Renal pelvis (tissue), 1 donor: ENCODE measurements at regions not wholly inside any gene's neighbourhood (a gene's known extent, or its start where the extent isn't known, plus 50 kb on each side); places are given as distances from the start of the nearest gene placed in this dataset.

Experiments
- DNase-seq: peaks from one replicate; pipeline ENCODE4 v3.0.0-alpha.2; 2013

GRCh38 chr18:39872651-39873050 is 2082.4 kb upstream of the PIK3C3 start:
- peak; percentile 46 for DNase-seq

- DNase-seq, result peak; percentile 36
These were observed 2083.1 kb upstream of the PIK3C3 start for GRCh38 chr18:39871961-39872360.

GRCh38 chr18:39870591-39870990 is 2084.4 kb upstream of the PIK3C3 start:
- no peak for DNase-seq

GRCh38 chr18:39863916-39864315 is 2091.1 kb upstream of the PIK3C3 start:
- DNase-seq, result no peak

- no peak for DNase-seq
These were observed 2092.7 kb upstream of the PIK3C3 start for GRCh38 chr18:39862341-39862740.

GRCh38 chr18:39854291-39854690 is 2100.7 kb upstream of the PIK3C3 start:
- no peak for DNase-seq

GRCh38 chr18:39846265-39846664 is 2108.8 kb upstream of the PIK3C3 start:
- DNase-seq, result peak; percentile 82

- no peak for DNase-seq
These were observed 2109.4 kb upstream of the PIK3C3 start for GRCh38 chr18:39845631-39846030.

GRCh38 chr18:39845106-39845505 is 2109.9 kb upstream of the PIK3C3 start:
- no peak for DNase-seq

GRCh38 chr18:39843546-39843945 is 2111.5 kb upstream of the PIK3C3 start:
- no peak for DNase-seq

- DNase-seq, result no peak
These were observed 2112.6 kb upstream of the PIK3C3 start for GRCh38 chr18:39842366-39842914.

- peak; percentile 80 for DNase-seq
These were observed 2113.3 kb upstream of the PIK3C3 start for GRCh38 chr18:39841482-39842365.

- DNase-seq, result no peak
These were observed 2114.1 kb upstream of the PIK3C3 start for GRCh38 chr18:39840856-39841481.

- DNase-seq, result no peak
These were observed 2114.6 kb upstream of the PIK3C3 start for GRCh38 chr18:39840406-39840805.

- DNase-seq, result no peak
These were observed 2115.3 kb upstream of the PIK3C3 start for GRCh38 chr18:39839782-39840181.

GRCh38 chr18:39838831-39839230 is 2116.2 kb upstream of the PIK3C3 start:
- no peak for DNase-seq

GRCh38 chr18:39835303-39836030 is 2119.6 kb upstream of the PIK3C3 start:
- DNase-seq, result no peak

- no peak for DNase-seq
These were observed 2120.4 kb upstream of the PIK3C3 start for GRCh38 chr18:39834636-39835035.

- no peak for DNase-seq
These were observed 2129.4 kb upstream of the PIK3C3 start for GRCh38 chr18:39825485-39826150.

- DNase-seq, result no peak
These were observed 2148.5 kb upstream of the PIK3C3 start for GRCh38 chr18:39806525-39806924.

- no peak for DNase-seq
These were observed 2149.8 kb upstream of the PIK3C3 start for GRCh38 chr18:39805218-39805617.
